ENCODE measurements at regions not wholly inside any gene's neighbourhood (a gene's known extent, or its start where the extent isn't known, plus 50 kb on each side); places are given as distances from the start of the nearest gene placed in this dataset.
"Not testable (repeated sequence)": the region's sequence is repeated elsewhere in the genome, so short reads cannot be mapped to it uniquely, and the experiment has no call there.

GRCh38 chr4:156176896-156177295, 223.2 kb upstream of the CTSO start:
- DNase-seq (ENCODE audit: low read depth in 2 of 2): no peak

DNA sequence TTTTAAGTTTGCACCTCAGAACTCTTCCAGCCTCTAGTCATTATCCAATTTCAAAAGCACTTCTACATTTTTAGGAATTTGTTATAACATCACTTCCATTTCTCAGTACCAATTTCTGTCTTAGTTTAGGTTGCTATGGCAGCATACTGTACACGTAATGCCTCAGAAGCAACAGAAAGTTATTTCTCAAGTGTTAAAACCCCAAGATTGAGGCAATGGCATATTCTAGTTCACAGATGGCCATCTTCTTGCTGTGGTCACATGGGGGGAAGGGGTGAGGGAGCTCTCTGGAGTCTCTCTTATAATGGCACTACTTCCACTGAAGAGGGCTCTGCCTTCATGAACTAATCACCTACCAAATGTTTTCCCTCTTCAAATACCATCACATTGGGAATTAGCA, 220.3 kb upstream of the CTSO start:
- DNase-seq (ENCODE audit: low read depth in 2 of 2): no peak

GRCh38 chr4:156173486-156173885, 219.8 kb upstream of the CTSO start:
- DNase-seq (ENCODE audit: low read depth in 2 of 2): no peak

DNA sequence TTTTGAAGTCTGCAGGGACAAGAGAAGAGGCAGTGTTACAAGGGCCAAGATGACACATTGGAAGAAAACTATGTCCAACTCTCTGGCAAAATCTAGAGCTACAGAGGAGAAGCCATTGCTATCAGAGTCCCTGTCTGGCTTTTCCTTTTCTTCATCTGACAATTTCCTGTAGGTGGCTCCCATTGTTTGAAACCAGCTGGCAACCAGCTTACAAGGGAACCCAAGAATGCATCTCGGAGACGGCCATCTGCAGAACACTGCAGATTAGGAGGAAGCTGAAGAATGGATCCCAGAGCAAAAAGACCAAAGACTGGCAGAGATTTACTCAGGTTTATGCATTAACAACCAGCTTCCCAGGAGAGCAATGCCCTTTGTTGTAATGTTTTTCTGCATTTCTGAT, 216.2 kb upstream of the CTSO start:
- no peak for DNase-seq (ENCODE audit: low read depth in 2 of 2)

DNA sequence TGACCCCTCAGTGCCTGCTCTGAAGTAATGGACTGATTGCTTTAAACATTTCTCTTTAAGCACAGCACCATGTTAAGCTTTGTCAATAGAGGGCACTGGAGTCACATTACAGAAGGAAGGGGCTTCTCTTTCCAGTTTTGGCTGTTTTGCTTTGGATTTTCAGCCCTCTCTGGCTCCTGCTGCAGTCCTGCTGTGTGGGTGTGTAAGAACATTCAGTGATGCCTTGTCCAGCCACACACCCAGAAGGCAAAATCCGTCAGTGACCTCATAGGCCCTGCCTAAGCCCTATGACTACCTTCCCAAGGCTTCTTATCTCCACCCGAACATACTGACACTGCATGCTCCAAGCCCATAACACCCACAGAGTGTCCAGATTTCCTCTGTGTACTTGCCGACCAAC, 215.3 kb upstream of the CTSO start:
- DNase-seq (ENCODE audit: low read depth in 2 of 2): peak; percentile 65 to 67

- no peak for DNase-seq (ENCODE audit: low read depth in 2 of 2)
Observed at GRCh38 chr4:156168288-156168687, 214.6 kb upstream of the CTSO start.

DNA sequence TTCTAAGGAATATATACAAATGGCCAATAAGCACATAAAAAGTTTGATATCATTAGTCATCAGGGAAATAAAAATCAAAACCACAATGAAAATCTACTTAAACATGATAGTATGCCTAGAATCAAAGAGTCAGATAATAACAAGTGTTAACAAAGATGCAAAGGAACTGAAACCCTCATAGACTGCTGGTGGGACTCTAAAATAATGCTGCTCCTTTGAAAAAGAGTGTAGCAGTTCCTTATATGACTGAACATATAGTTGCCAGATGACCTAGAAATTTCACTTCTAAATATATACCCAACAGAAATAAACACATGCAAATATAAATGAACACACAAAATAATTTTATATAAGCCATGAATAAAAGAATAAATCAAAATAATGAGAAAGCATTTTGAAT, 205.1 kb upstream of the CTSO start:
- no peak for DNase-seq (ENCODE audit: low read depth in 2 of 2)

DNA sequence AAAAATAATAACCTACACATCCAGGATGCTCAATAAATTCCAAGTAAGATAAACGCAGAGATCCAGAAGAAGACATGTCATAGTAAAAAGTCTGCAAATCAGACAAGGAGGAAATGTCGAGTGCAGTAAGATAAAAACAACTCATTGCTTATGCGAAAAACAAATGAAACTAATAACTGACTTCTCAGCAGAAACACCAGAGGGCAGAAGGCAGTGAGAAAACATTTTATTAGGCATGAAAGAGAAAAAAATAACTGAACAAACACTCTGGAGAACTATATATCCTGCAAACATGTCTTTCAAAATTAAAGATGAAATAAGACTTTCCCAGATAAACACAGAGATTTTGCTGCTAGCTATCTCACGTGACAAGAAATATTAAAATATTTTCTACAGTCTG, 201.3 kb upstream of the CTSO start:
- DNase-seq (ENCODE audit: low read depth in 2 of 2): no peak

DNA sequence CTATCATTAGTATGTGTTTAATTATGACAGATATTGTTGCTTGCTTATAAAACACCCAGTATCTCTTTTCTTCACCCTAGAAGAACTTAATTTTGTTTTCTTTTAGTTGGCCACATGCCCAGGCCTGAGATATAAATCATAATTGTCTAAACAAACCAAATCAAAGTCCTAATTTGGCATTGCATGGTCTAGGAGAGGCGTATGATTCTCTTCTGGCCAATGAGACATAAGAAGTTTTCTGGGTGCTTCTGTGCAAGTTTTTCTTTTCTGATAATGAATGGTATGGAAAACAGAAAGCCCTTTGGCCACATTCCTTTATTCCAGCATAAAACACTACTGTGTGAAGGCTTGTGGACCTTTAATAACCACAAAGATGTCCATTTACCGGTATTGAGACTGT, 192.9 kb upstream of the CTSO start:
- DNase-seq (ENCODE audit: low read depth in 2 of 2): no peak

- no peak for DNase-seq (ENCODE audit: low read depth in 2 of 2)
Observed at GRCh38 chr4:156144961-156145360, 191.3 kb upstream of the CTSO start.

GRCh38 chr4:156138781-156139280, 185.2 kb upstream of the CTSO start:
- no peak for DNase-seq (ENCODE audit: low read depth in 2 of 2)

GRCh38 chr4:156137679-156138473, 184.2 kb upstream of the CTSO start:
- DNase-seq (ENCODE audit: low read depth in 2 of 2): no peak

DNA sequence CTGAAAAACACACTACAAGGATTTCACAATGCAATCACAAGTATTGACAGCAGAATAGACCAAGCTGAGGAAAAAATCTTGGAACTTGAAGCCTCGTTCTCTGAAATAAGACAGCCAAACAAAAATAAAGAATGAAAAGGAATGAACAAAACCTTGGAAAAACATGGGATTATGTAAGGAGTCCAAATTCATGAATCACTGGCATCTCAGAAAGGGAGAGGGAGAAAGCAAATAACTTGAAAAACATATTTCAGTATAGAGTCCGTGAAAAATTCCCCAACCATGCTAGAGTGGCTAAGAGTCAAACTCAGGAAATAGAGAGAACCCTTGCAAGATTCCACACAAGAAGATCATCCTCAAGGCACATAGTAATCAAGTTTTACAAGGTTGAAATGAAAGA, 178.5 kb upstream of the CTSO start:
- DNase-seq (ENCODE audit: low read depth in 2 of 2): no peak

DNA sequence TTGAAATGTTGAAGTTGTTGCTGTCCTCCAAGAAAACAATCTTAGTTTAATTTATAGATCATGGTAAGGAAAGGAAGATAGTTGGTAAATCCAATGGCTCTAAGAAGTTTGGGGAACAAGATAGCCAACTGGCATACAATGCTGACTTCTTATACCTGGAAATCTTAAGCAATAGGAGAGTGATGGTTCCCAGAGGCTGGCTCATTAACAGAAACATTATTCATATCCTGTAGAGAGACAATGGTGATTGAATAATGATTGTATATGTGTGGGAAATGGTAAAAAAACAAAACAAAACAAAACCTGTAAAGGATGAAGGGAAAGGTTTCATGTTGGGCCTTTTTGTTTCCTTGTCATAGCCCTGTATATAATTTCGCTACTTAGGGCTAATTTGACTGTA, 174.9 kb upstream of the CTSO start:
- no peak for DNase-seq (ENCODE audit: low read depth in 2 of 2)

DNA sequence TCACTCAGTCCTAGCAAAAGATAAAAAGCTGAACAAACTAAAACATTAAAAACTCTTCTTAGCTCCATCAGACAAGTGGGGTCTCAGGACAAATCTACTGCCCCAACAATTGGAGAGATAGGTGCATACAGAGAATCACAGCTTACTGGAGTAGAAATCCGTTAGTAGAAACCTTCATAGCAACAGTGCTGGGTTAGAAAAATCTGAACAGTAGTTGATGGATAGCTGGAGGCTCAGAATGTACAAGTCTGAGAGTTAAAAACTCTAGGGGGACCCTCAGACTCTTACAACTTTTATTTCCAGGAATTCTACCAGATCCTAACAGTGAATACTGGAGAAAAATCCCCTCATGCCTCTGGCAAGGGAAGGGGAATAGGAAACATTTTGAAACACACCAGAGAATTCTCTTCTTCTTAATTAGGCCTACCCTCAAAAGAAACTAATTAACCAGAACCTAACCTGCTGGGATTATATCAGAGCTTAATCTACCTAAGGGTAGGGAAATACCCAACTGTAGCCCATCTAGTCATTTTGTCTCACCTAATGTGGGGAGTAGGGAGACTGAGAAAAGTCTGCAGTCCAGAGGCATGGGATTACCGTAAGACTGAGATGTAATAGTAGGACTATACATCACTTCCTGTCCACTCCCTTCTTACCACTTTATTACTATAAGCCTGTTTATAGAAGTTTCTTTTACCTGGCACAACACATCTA, 165.0 kb upstream of the CTSO start:
- DNase-seq (ENCODE audit: low read depth in 2 of 2): no peak

- DNase-seq (ENCODE audit: low read depth in 2 of 2): no peak
Observed at GRCh38 chr4:156117743-156118142, 164.1 kb upstream of the CTSO start.

GRCh38 chr4:156116991-156117390, 163.3 kb upstream of the CTSO start:
- no peak for DNase-seq (ENCODE audit: low read depth in 2 of 2)

DNA sequence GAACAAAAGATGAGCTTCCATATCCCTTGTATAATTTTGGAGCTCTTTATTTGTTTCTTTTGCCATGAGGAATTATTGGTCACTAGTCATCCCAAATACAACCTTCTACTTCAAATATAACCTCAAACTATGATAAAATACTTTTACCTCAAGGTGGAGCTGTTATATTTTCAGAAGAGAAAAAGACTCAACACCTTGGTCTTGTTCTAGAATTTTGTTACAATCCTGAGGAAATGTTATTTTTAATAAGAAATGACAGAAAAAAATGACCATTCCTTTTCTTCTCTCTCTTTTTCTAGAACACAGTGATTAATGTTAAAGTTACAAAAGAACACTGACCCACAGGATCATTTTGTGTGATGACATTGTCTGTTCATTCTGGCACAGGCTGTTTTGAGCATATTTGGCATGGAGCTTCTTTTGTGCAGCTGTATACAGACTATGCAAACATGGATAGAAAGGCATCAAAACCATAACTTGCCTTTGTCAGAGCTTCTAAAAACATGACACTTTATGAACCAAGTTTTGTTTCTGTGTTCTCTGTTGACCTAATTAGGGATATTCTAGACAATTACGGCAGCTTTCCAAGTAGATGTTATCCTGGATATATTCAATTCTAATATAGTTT, 159.6 kb upstream of the CTSO start:
- no peak for DNase-seq (ENCODE audit: low read depth in 2 of 2)

DNA sequence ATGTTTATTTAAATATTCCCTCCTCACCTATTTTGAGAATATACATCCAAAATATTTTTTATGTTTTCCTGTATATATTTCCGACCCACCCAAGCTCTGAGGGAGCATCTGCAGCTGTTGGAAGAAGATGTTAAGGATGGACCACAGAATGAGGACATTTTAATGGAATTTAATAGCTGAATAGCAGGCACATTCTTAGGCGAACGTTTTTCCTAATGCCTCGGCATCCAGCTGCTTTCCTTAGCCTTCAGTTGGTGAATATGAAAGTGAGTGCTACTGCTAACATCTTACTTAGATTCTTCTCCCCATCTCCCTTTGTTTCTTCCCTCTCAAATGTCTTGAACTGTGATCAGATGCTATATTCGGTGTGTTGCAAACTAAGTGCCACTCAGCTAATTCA, 158.0 kb upstream of the CTSO start:
- DNase-seq (ENCODE audit: low read depth in 2 of 2): no peak

- DNase-seq (ENCODE audit: low read depth in 2 of 2): no peak
Observed at GRCh38 chr4:156109943-156110900, 156.6 kb upstream of the CTSO start.

GRCh38 chr4:156109087-156109486, 155.4 kb upstream of the CTSO start:
- DNase-seq (ENCODE audit: low read depth in 2 of 2): not testable (repeated sequence)

DNA sequence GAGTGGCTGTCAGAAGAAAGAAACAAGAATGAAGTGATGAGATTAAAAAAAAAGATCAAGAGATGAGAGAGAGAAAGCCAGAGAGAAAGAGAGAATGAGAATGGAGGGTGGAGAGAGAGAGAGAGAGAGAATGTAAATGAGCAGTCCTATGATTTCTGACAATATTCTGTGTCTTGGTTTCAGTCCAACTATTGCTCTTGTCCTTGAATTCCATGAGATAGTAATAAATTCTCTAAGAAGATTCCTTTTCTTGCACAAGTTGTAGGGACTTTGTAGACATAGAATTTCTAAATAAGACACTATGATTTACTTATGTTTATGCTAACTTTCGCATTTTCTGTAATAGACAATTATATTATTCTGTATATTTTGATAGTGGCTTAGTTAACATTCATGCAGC, 149.6 kb upstream of the CTSO start:
- DNase-seq (ENCODE audit: low read depth in 2 of 2): no peak
